PC-9 (cell line): ENCODE measurements at regions not wholly inside any gene's neighbourhood (a gene's known extent, or its start where the extent isn't known, plus 50 kb on each side); places are given as distances from the start of the nearest gene placed in this dataset.

ENCODE experiments used
- CTCF ChIP-seq: fragments of 200-600 bp; sonication (generic); conservative IDR thresholded peaks from 2 replicates; pipeline ENCODE4 v1.6.1; 2017; ENCODE audit warnings: mixed run types, antibody characterized with exemption, mild to moderate bottlenecking, moderate library complexity
- EZH2 ChIP-seq: fragments of 200-600 bp; sonication (generic); IDR thresholded peaks from 2 replicates; pipeline ENCODE4 v1.8.0; 2017; ENCODE audit warnings: antibody characterized with exemption, low read depth

GRCh38 chr16:88297178-88297720 is 85.5 kb upstream of the ZNF469 start:
- TF ChIP-seq EZH2 = no peak
- TF ChIP-seq CTCF = no peak
